Endodermal cell (in vitro differentiated cells): ENCODE measurements at regions not wholly inside any gene's neighbourhood (a gene's known extent, or its start where the extent isn't known, plus 50 kb on each side); places are given as distances from the start of the nearest gene placed in this dataset.

ENCODE experiments used
- DNase-seq: peaks from one replicate; pipeline ENCODE4 v3.0.0-alpha.2; 2017
- H3K27ac ChIP-seq: 2 replicates; pipeline ENCODE4 v1.5.1; 2013; ENCODE audit warnings: mild to moderate bottlenecking, low read depth, low read length, moderate library complexity
- H3K27me3 ChIP-seq: 2 replicates; pipeline ENCODE4 v1.6.1; 2013; ENCODE audit warnings: mild to moderate bottlenecking, low read length, moderate library complexity; ENCODE audit not compliant: insufficient read depth, control insufficient read depth, poor library complexity, severe bottlenecking
- H3K36me3 ChIP-seq: 2 replicates; pipeline ENCODE4 v1.7.0; 2013; ENCODE audit warnings: mild to moderate bottlenecking, low read length, moderate library complexity; ENCODE audit not compliant: control insufficient read depth, insufficient read depth
- H3K4me1 ChIP-seq: one replicate; pipeline ENCODE4 v1.7.0; 2013; ENCODE audit warnings: low read length; ENCODE audit not compliant: control insufficient read depth, insufficient read depth
- H3K4me3 ChIP-seq: 2 replicates; pipeline ENCODE4 v1.5.1; 2013; ENCODE audit warnings: mild to moderate bottlenecking, low read length, moderate library complexity
- H3K9ac ChIP-seq: 2 replicates; pipeline ENCODE4 v1.6.1; 2013; ENCODE audit warnings: mild to moderate bottlenecking, low read length, moderate library complexity; ENCODE audit not compliant: poor library complexity, severe bottlenecking; ENCODE audit errors: extremely low read depth
- H3K9me3 ChIP-seq: 2 replicates; pipeline ENCODE4 v1.6.1; 2013; ENCODE audit warnings: mild to moderate bottlenecking, low read length, moderate library complexity; ENCODE audit not compliant: control insufficient read depth
- H3K27ac Mint-ChIP-seq: 2 replicates; pipeline ENCODE4 v1.8.0; 2020; ENCODE audit warnings: mixed read lengths
- H3K27me3 Mint-ChIP-seq: 2 replicates; pipeline ENCODE4 v1.8.0; 2021; ENCODE audit warnings: mild to moderate bottlenecking, mixed read lengths; ENCODE audit not compliant: insufficient read depth
- H3K36me3 Mint-ChIP-seq: 2 replicates; pipeline ENCODE4 v1.8.0; 2020; ENCODE audit warnings: low read depth, mixed read lengths
- H3K4me1 Mint-ChIP-seq: 2 replicates; pipeline ENCODE4 v1.8.0; 2020; ENCODE audit warnings: mixed read lengths
- H3K4me3 Mint-ChIP-seq: 2 replicates; pipeline ENCODE4 v1.8.0; 2020; ENCODE audit warnings: mild to moderate bottlenecking, moderate library complexity, mixed read lengths
- H3K9me3 Mint-ChIP-seq: 2 replicates; pipeline ENCODE4 v1.8.0; 2020; ENCODE audit warnings: mild to moderate bottlenecking, mixed read lengths
- WGBS, 2 experiments: methylation state at CpG; one replicate each; pipeline versions ENCODE4 v1.1.5 to v1.1.7; 2013; ENCODE audit warnings: missing lambda C conversion rate in 2 of 2, mixed read lengths in 1 of 2; ENCODE audit not compliant: insufficient coverage in 1 of 2, insufficient read length in 1 of 2; 5-methylcytosine and 5-hydroxymethylcytosine counted together
- TF ChIP-seq, protein P1 (sequence below): fragments of 200-600 bp; sonication (generic); conservative IDR thresholded peaks from 2 replicates; pipeline ENCODE4 v1.5.0; 2021; ENCODE audit warnings: antibody characterized with exemption, mild to moderate bottlenecking

- Mint-ChIP-seq H3K36me3 (no peaks in the 10 kb centered on the region), H3K27me3 (no peaks in the 10 kb centered on the region), H3K9me3 (peaks cover 6% of the 10 kb centered on the region), H3K4me3 (no peak overlapping the region), H3K27ac (no peak overlapping the region), H3K4me1 (peaks cover 5% of the 10 kb centered on the region)
- WGBS, 2 experiments: 92% methylated on average over 1 of the region's 1 CpG; no CpG with 5 or more reads in 1 of the 2 experiments
- TF ChIP-seq, protein P1, sequence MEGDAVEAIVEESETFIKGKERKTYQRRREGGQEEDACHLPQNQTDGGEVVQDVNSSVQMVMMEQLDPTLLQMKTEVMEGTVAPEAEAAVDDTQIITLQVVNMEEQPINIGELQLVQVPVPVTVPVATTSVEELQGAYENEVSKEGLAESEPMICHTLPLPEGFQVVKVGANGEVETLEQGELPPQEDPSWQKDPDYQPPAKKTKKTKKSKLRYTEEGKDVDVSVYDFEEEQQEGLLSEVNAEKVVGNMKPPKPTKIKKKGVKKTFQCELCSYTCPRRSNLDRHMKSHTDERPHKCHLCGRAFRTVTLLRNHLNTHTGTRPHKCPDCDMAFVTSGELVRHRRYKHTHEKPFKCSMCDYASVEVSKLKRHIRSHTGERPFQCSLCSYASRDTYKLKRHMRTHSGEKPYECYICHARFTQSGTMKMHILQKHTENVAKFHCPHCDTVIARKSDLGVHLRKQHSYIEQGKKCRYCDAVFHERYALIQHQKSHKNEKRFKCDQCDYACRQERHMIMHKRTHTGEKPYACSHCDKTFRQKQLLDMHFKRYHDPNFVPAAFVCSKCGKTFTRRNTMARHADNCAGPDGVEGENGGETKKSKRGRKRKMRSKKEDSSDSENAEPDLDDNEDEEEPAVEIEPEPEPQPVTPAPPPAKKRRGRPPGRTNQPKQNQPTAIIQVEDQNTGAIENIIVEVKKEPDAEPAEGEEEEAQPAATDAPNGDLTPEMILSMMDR: no peak
- Histone ChIP-seq H3K36me3 (no peaks in the 10 kb centered on the region), H3K4me1 (no peaks in the 10 kb centered on the region), H3K4me3 (no peak overlapping the region), H3K9ac (no peak overlapping the region), H3K9me3 (no peaks in the 10 kb centered on the region), H3K27me3 (no peaks in the 10 kb centered on the region), H3K27ac (no peak overlapping the region)
- no peak for DNase-seq
Measured at GRCh38 chr2:151071906-151072305, 189.8 kb downstream of the RBM43 start.

DNA sequence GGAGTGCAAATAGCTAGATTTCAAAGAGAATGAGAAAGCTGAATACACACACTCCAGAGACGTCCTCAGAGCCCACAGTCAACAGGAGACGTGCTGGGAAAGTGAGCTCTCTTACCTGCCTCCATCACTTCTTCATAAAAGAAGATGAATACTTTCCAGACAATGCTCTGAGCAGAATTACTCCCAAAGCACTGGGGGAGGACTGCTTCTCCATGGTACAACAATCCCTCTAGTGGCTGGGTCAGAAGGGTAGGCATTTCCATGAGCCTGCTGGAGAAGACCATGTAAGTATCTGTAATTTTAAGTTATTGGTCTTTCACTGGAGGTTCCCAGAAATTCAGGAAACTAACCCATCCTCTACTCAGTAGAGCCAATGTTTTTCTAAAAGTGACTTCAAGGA lies 190.3 kb downstream of the RBM43 start:
- Mint-ChIP-seq H3K4me1 (peaks cover 5% of the 10 kb centered on the region), H3K36me3 (no peaks in the 10 kb centered on the region), H3K27ac (no peak overlapping the region), H3K4me3 (no peak overlapping the region), H3K9me3 (peaks cover 8% of the 10 kb centered on the region), H3K27me3 (no peaks in the 10 kb centered on the region)
- DNase-seq: peak; percentile 69
- no peak overlapping the region for H3K4me3 ChIP-seq
- no peak overlapping the region for H3K9ac ChIP-seq
- no peaks in the 10 kb centered on the region for H3K9me3 ChIP-seq
- no peaks in the 10 kb centered on the region for H3K36me3 ChIP-seq
- no peaks in the 10 kb centered on the region for H3K4me1 ChIP-seq
- WGBS, 2 experiments: 26% methylated on average over 2 of the region's 2 CpGs; no CpG with 5 or more reads in 1 of the 2 experiments
- H3K27me3 ChIP-seq: no peaks in the 10 kb centered on the region
- TF ChIP-seq, protein P1: peak; percentile 78
- no peak overlapping the region for H3K27ac ChIP-seq

- TF ChIP-seq, protein P1: no peak
- no peak overlapping the region for H3K4me3 ChIP-seq
- H3K9me3 ChIP-seq: no peaks in the 10 kb centered on the region
- H3K27ac ChIP-seq: no peak overlapping the region
- no peaks in the 10 kb centered on the region for H3K27me3 ChIP-seq
- no peaks in the 10 kb centered on the region for H3K36me3 ChIP-seq
- WGBS, 2 experiments: no CpG with 5 or more reads among the region's 1 CpG
- H3K4me1 ChIP-seq: no peaks in the 10 kb centered on the region
- Mint-ChIP-seq H3K4me3 (no peak overlapping the region), H3K27ac (no peak overlapping the region), H3K4me1 (peaks cover 5% of the 10 kb centered on the region), H3K36me3 (no peaks in the 10 kb centered on the region), H3K9me3 (peaks cover 4% of the 10 kb centered on the region), H3K27me3 (no peaks in the 10 kb centered on the region)
- no peak for DNase-seq
- H3K9ac ChIP-seq: no peak overlapping the region
Measured at GRCh38 chr2:151070253-151070652, 191.4 kb downstream of the RBM43 start.
